Hepatocyte (in vitro differentiated cells): ENCODE measurements at regions not wholly inside any gene's neighbourhood (a gene's known extent, or its start where the extent isn't known, plus 50 kb on each side); places are given as distances from the start of the nearest gene placed in this dataset.

Experiments
- CTCF ChIP-seq: fragments of 200-600 bp; sonication (generic); IDR thresholded peaks from 2 replicates; pipeline ENCODE4 v1.5.1; 2016; ENCODE audit warnings: antibody characterized with exemption, mild to moderate bottlenecking; ENCODE audit not compliant: poor library complexity
- EZH2phosphoT487 ChIP-seq: fragments of 200-600 bp; sonication (generic); IDR thresholded peaks from one replicate; pipeline ENCODE4 v1.6.1; 2018; ENCODE audit warnings: antibody characterized with exemption, mild to moderate bottlenecking, low read depth, moderate library complexity; ENCODE audit not compliant: unreplicated experiment, severe bottlenecking

GRCh38 chr1:200495901-200496300 lies 86.1 kb upstream of the ZNF281 start:
- TF ChIP-seq CTCF: no peak
- no peak for TF ChIP-seq EZH2phosphoT487
